ENCODE measurements at regions not wholly inside any gene's neighbourhood (a gene's known extent, or its start where the extent isn't known, plus 50 kb on each side); places are given as distances from the start of the nearest gene placed in this dataset.

GRCh38 chr10:71077143-71077581 is 135.2 kb upstream of the UNC5B start:
- POLR2A ChIA-PET: no interaction called here
- Mint-ChIP-seq H3K4me1 (ENCODE audit: low read depth) (no peaks in the 10 kb centered on the region), H3K27me3 (no peaks in the 10 kb centered on the region), H3K4me3 (no peak overlapping the region), H3K27ac (no peak overlapping the region), H3K9me3 (no peaks in the 10 kb centered on the region), H3K36me3 (ENCODE audit: low read depth) (no peaks in the 10 kb centered on the region)
- peaks cover 0 to 3% of the 10 kb centered on the region in 2 experiments for H3K9me3 ChIP-seq (ENCODE audit: control insufficient read depth in 1 of 2, insufficient read depth in 1 of 2, low read length in 2 of 2)
- no peaks in the 10 kb centered on the region for H3K36me3 ChIP-seq (ENCODE audit: insufficient read depth, low read length)
- no peak for TF ChIP-seq CTCF (IDR thresholded peaks at IDR 0.05)
- H3K4me3 ChIP-seq (ENCODE audit: low read length): no peak overlapping the region
- no peak for ATAC-seq (ENCODE audit: poor library complexity)
- H3K27me3 ChIP-seq (ENCODE audit: control insufficient read depth in 1 of 2, insufficient read depth in 2 of 2, low read length in 2 of 2): no peaks in the 10 kb centered on the region
- CTCF ChIA-PET: no interaction called here
- DNase-seq: no peak
- no peak overlapping the region for H3K27ac ChIP-seq (ENCODE audit: low read depth in 1 of 2, low read length in 2 of 2)
- no peaks in the 10 kb centered on the region for H3K4me1 ChIP-seq (ENCODE audit: insufficient read depth, low read length)
- intact Hi-C loops (cut with DNase I, micrococcal nuclease): no loop called here

GRCh38 chr10:71077796-71078453 is 134.4 kb upstream of the UNC5B start:
- ChIA-PET CTCF (no interaction called here), POLR2A (no interaction called here)
- intact Hi-C loops (cut with DNase I, micrococcal nuclease): no loop called here
- H3K27ac Mint-ChIP-seq: no peak overlapping the region
- no peak for ATAC-seq (ENCODE audit: poor library complexity)
- Histone ChIP-seq H3K27me3 (ENCODE audit: control insufficient read depth in 1 of 2, insufficient read depth in 2 of 2, low read length in 2 of 2) (no peaks in the 10 kb centered on the region), H3K9me3 (ENCODE audit: control insufficient read depth in 1 of 2, insufficient read depth in 1 of 2, low read length in 2 of 2) (peaks cover 0 to 3% of the 10 kb centered on the region in 2 experiments), H3K36me3 (ENCODE audit: insufficient read depth, low read length) (no peaks in the 10 kb centered on the region), H3K4me1 (ENCODE audit: insufficient read depth, low read length) (no peaks in the 10 kb centered on the region), H3K27ac (ENCODE audit: low read depth in 1 of 2, low read length in 2 of 2) (no peak overlapping the region), H3K4me3 (ENCODE audit: low read length) (no peak overlapping the region)
- H3K36me3 Mint-ChIP-seq (ENCODE audit: low read depth): no peaks in the 10 kb centered on the region
- DNase-seq: no peak
- no peaks in the 10 kb centered on the region for H3K27me3 Mint-ChIP-seq
- no peak overlapping the region for H3K4me3 Mint-ChIP-seq
- H3K4me1 Mint-ChIP-seq (ENCODE audit: low read depth): no peaks in the 10 kb centered on the region
- TF ChIP-seq CTCF (IDR thresholded peaks at IDR 0.05): no peak
- H3K9me3 Mint-ChIP-seq: no peaks in the 10 kb centered on the region

DNA sequence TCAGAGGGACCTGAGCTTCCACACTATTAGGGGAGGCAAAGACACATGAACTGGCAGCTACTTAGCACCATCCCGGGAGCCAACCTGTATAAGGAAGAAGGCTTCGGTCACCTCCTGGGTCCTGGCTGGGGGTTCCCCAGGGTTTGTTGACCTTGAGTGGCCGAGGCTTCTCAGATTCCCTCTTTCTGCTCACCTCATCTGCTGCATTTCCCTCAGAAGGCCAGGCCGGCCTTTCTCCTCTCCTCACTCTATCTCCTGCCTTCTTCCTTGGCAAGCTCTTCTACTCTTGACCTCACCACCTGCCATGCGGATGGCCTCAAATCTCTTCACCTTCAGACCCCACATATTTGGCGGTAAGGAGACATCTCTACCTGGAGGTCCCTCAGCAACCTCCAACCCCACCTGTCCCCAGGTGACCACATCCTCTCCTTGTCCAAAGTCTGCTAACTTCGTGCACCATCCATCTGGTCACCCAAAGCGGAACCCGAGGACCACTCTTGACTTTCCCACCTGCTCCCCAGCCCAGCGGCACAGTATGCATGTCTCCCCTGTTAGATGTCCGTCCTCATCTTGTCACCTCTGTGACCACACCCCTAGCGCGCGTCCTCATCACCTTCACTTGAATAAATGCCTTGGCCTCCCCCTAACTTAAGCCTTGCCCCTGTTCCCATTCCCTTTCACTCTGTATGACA is 133.8 kb upstream of the UNC5B start:
- Mint-ChIP-seq H3K36me3 (ENCODE audit: low read depth) (no peaks in the 10 kb centered on the region), H3K27ac (no peak overlapping the region), H3K4me1 (ENCODE audit: low read depth) (no peaks in the 10 kb centered on the region), H3K4me3 (no peak overlapping the region), H3K9me3 (no peaks in the 10 kb centered on the region), H3K27me3 (no peaks in the 10 kb centered on the region)
- intact Hi-C loops (cut with DNase I, micrococcal nuclease): no loop called here
- ChIA-PET CTCF (no interaction called here), POLR2A (no interaction called here)
- DNase-seq: no peak
- H3K27ac ChIP-seq (ENCODE audit: low read depth in 1 of 2, low read length in 2 of 2): no peak overlapping the region
- H3K4me1 ChIP-seq (ENCODE audit: insufficient read depth, low read length): no peaks in the 10 kb centered on the region
- ATAC-seq (ENCODE audit: poor library complexity): no peak
- TF ChIP-seq CTCF (IDR thresholded peaks at IDR 0.05): no peak
- H3K36me3 ChIP-seq (ENCODE audit: insufficient read depth, low read length): no peaks in the 10 kb centered on the region
- no peaks in the 10 kb centered on the region for H3K27me3 ChIP-seq (ENCODE audit: control insufficient read depth in 1 of 2, insufficient read depth in 2 of 2, low read length in 2 of 2)
- no peak overlapping the region for H3K4me3 ChIP-seq (ENCODE audit: low read length)
- H3K9me3 ChIP-seq (ENCODE audit: control insufficient read depth in 1 of 2, insufficient read depth in 1 of 2, low read length in 2 of 2): peaks cover 0 to 3% of the 10 kb centered on the region in 2 experiments

Measured in CD4-positive, alpha-beta T cell (primary cell).